Central memory CD8-positive, alpha-beta T cell (primary cell): ENCODE measurements at regions not wholly inside any gene's neighbourhood (a gene's known extent, or its start where the extent isn't known, plus 50 kb on each side); places are given as distances from the start of the nearest gene placed in this dataset.
"Not testable (repeated sequence)": the region's sequence is repeated elsewhere in the genome, so short reads cannot be mapped to it uniquely, and the experiment has no call there.

Source experiments
- ATAC-seq: fragments of 150-1000 bp; cut with Tn5 transposase; replicated peaks from 2 replicates; pipeline ENCODE4 v1.10.0; 2022; ENCODE audit warnings: mild to moderate bottlenecking, moderate FRiP score, moderate number of reproducible peaks; ENCODE audit not compliant: poor library complexity, severe bottlenecking; ENCODE audit errors: extremely low read depth
- DNase-seq, 2 donors: peaks; one replicate each; pipeline ENCODE4 v3.0.0; 2021; ENCODE audit warnings: low spot score in 2 of 2
- H3K27ac Mint-ChIP-seq: one replicate; pipeline ENCODE4 v1.8.0; 2022; ENCODE audit warnings: low read depth, mild to moderate bottlenecking, moderate library complexity, mixed read lengths
- H3K27me3 Mint-ChIP-seq: one replicate; pipeline ENCODE4 v1.8.0; 2022; ENCODE audit warnings: mixed read lengths
- H3K36me3 Mint-ChIP-seq: one replicate; pipeline ENCODE4 v1.8.0; 2022; ENCODE audit warnings: mild to moderate bottlenecking, moderate library complexity, mixed read lengths; ENCODE audit not compliant: insufficient read depth
- H3K4me1 Mint-ChIP-seq: one replicate; pipeline ENCODE4 v1.8.0; 2022; ENCODE audit warnings: mixed read lengths
- H3K4me3 Mint-ChIP-seq: one replicate; pipeline ENCODE4 v1.8.0; 2022; ENCODE audit warnings: mild to moderate bottlenecking, moderate library complexity, mixed read lengths
- H3K9me3 Mint-ChIP-seq: one replicate; pipeline ENCODE4 v1.8.0; 2022; ENCODE audit warnings: mixed read lengths

DNA sequence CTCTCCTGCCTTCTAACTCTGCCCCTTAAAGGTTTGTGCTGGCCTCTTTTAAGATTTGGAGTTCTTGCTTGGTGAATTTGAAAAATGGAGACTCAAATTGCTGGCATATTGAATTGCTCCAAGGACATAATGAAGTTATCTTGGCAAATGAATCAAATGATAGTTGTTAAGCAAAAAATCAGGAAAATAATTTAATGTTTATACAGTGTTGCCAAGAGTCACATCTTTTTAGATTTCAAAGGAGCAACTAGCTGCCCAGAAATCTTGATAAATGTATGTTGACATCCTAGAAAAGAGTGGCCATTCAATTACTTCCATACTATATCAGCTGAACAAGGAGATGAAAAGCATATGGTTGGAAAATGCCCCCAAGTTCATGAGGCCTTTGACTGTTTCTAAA is 610.0 kb upstream of the LCORL start:
- no peak overlapping the region for H3K27ac Mint-ChIP-seq
- no peaks in the 10 kb centered on the region for H3K27me3 Mint-ChIP-seq

DNA sequence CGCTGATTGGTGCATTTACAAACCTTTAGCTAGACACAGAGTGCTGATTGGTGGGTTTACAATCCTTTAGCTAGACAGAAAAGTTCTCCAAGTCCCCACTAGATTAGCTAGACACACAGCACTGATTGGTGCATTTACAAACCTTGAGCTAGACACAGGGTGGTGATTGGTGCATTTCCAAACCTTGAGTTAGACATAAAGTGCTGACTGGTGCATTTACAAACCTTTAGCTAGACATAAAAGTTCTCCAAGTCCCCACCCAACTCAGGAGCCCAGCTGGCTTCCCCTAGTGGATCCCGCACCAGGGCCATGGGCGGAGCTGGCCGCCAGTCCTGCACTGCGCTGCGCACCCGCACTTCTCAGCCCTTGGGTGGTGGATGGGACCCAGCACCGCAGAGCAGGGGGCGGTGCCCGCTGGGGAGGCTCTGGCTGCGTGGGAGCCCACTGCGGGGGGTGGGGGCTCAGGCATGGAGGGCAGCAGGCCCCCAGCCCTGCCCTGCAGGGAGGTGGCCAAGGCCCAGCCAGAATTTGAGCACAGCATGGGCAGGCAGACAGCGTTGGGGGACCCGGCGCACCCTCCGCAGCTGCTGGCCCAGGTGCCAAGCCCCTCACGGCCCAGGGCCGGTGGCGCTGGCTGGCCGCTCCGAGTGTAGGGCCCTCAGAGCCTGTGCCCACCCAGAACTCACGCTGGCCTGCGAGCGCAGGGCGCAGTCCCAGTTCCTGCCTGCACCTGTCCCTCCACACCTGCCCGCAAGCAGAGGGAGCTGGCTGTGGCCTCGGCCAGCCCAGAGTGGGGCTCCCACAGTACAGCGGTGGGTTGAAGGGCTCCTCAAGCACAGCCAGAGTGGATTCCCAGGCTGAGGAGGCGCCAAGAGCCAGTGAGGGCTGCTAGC is 608.9 kb upstream of the LCORL start:
- H3K4me3 Mint-ChIP-seq = no peak overlapping the region
- ATAC-seq = no peak
- DNase-seq = no peak
- no peaks in the 10 kb centered on the region for H3K4me1 Mint-ChIP-seq
- H3K36me3 Mint-ChIP-seq = no peaks in the 10 kb centered on the region
- no peaks in the 10 kb centered on the region for H3K9me3 Mint-ChIP-seq
- no peaks in the 10 kb centered on the region for H3K27me3 Mint-ChIP-seq
- no peak overlapping the region for H3K27ac Mint-ChIP-seq

More for the DNA sequence above, 610.0 kb upstream of the LCORL start:
- DNase-seq = no peak
- no peak for ATAC-seq
- no peaks in the 10 kb centered on the region for H3K36me3 Mint-ChIP-seq
- H3K4me3 Mint-ChIP-seq = no peak overlapping the region
- no peaks in the 10 kb centered on the region for H3K4me1 Mint-ChIP-seq
- H3K9me3 Mint-ChIP-seq = no peaks in the 10 kb centered on the region

DNA sequence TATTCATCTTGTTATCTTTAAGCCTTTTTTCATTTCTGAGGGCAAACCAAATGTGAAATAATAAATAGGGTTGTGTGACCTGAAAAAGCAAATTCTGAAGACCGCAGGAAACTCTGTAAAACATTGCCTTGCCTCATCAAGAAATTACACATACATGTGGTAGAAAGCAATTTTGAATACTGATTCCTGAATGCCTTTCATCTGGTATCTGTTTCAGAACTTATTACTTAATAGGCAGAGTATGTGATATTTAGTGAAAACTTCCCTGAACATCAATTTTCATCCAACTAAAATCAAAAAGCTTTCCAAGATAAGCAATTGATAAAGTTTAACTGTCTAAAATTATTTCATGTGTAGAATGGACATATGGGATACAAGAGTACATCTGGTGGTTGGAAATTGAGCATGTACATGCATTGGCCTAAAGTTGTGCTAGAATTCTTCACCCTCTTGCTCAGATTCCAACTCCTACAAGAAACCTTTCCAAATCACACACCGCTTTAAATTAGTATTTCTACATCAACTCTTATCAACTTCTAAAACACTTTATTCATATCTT is 606.0 kb upstream of the LCORL start:
- H3K4me3 Mint-ChIP-seq = no peak overlapping the region

DNA sequence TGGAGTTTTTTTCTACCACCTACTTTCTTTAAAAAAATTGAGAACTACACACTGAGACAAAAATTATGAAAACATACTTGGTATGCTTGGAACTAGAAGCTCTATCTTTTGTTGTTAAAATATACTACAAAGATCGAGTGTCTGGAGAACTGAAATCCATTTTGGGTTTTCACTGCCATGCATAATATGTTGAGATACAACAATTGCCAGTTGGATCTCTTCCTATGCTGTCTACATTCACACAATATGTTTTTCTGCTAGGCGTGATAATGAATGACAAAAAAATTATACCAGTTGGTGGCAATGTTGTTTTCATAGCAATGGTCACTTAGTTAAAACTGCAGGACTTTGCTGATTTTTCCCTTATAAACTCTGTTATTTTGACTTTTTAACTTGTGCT is 605.4 kb upstream of the LCORL start:
- Mint-ChIP-seq H3K27me3 (peaks cover 13% of the 10 kb centered on the region), H3K9me3 (peaks cover 7% of the 10 kb centered on the region), H3K27ac (no peak overlapping the region), H3K4me3 (no peak overlapping the region), H3K4me1 (no peaks in the 10 kb centered on the region), H3K36me3 (no peaks in the 10 kb centered on the region)
- no peak for DNase-seq
- ATAC-seq = no peak

More for the DNA sequence above, 606.0 kb upstream of the LCORL start:
- H3K9me3 Mint-ChIP-seq = peaks cover 7% of the 10 kb centered on the region
- no peak for ATAC-seq
- no peak overlapping the region for H3K27ac Mint-ChIP-seq
- no peak for DNase-seq
- peaks cover 13% of the 10 kb centered on the region for H3K27me3 Mint-ChIP-seq
- H3K4me1 Mint-ChIP-seq = no peaks in the 10 kb centered on the region
- no peaks in the 10 kb centered on the region for H3K36me3 Mint-ChIP-seq

DNA sequence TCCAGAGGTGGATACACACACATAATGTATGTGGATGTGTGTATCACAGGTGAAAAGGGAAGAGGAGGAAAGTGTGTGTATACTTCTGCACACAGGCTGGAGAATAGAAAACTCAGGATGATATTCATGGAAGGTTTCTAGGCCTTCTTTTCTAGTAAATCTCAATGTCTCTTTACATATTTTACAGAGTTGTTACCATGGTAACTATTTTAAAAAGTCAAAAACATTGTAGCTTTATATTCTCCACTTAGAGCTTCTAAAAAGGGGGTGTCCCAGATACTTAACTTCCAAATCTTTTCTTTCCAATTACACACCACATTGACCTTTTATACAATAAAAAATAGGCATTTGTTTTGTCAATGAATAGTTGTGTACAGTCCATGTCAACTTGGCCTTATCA is 604.8 kb upstream of the LCORL start:
- Mint-ChIP-seq H3K27ac (no peak overlapping the region), H3K36me3 (no peaks in the 10 kb centered on the region), H3K4me1 (no peaks in the 10 kb centered on the region), H3K9me3 (peaks cover 7% of the 10 kb centered on the region), H3K27me3 (peaks cover 13% of the 10 kb centered on the region), H3K4me3 (no peak overlapping the region)
- ATAC-seq (no peak), DNase-seq (no peak)

DNA sequence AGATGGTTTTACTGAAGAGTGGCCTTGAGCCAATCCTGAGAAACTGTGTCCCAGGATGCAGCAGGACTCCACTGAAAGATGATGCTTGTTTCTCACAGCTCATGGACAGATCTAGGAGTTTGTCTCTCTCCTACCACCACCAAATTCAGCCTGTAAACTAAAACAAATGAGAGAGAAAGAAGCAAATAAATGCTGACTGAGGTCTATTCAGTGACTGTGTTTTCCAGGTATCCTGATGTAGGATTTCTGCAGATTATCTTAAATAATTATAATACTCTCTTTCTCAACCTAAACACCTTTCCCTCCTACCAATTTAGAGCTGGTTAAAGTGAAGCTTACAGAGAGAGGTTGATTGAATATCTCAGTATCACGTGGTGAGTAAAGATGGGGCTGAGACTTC is 599.6 kb upstream of the LCORL start:
- ATAC-seq = no peak
- H3K27me3 Mint-ChIP-seq = peaks cover 25% of the 10 kb centered on the region

DNA sequence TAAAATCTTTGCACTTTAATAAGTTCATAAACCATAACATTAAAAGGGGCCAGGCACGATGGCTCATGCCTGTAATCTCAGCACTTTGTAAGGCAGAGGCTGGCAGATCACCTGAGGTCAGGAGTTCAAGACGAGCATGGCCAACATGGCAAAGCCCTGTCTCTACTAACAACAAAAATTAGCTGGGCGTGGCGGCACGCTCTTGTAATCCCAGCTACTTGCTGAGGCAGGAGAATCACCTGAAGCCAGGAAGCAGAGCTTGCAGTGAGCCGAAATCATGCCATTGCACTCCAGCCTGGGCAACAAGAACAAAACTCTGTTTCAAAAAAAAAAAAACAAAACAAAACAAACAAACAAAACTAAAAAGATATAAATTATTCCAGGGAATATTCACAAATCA is 595.2 kb upstream of the LCORL start:
- no peak overlapping the region for H3K4me3 Mint-ChIP-seq
- DNase-seq = no peak
- peaks cover 25% of the 10 kb centered on the region for H3K27me3 Mint-ChIP-seq
- H3K4me1 Mint-ChIP-seq = no peaks in the 10 kb centered on the region
- H3K36me3 Mint-ChIP-seq = no peaks in the 10 kb centered on the region
- H3K27ac Mint-ChIP-seq = no peak overlapping the region
- no peak for ATAC-seq
- H3K9me3 Mint-ChIP-seq = no peaks in the 10 kb centered on the region

More for the DNA sequence above, 599.6 kb upstream of the LCORL start:
- no peak for DNase-seq
- H3K36me3 Mint-ChIP-seq = no peaks in the 10 kb centered on the region
- no peak overlapping the region for H3K4me3 Mint-ChIP-seq
- peaks cover 7% of the 10 kb centered on the region for H3K9me3 Mint-ChIP-seq
- no peak overlapping the region for H3K27ac Mint-ChIP-seq
- H3K4me1 Mint-ChIP-seq = no peaks in the 10 kb centered on the region

DNA sequence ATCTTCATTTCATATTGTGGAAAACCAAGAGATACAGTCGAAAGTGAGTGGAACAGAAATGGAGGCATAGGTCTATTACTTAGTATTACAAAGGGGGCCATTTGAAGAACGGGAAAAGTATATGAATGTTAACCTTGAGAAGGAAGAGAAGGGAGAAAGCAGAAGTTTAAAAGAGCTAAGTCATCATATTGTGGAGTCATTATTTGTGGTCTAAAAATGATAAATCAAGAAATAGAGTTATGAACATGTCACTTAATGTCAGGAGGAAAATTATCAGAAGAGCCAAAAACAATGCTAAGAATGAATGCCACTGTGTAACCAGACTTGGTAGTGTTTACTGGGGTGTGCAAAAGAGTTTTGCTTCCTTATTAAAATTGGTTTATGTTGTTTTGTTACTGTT is 589.5 kb upstream of the LCORL start:
- ATAC-seq = no peak
- H3K4me3 Mint-ChIP-seq = no peak overlapping the region
- H3K36me3 Mint-ChIP-seq = no peaks in the 10 kb centered on the region
- H3K27me3 Mint-ChIP-seq = peaks cover 33% of the 10 kb centered on the region
- H3K4me1 Mint-ChIP-seq = no peaks in the 10 kb centered on the region
- peak overlapping the region; percentile 3 for H3K27ac Mint-ChIP-seq
- peaks cover 6% of the 10 kb centered on the region for H3K9me3 Mint-ChIP-seq
- no peak for DNase-seq

DNA sequence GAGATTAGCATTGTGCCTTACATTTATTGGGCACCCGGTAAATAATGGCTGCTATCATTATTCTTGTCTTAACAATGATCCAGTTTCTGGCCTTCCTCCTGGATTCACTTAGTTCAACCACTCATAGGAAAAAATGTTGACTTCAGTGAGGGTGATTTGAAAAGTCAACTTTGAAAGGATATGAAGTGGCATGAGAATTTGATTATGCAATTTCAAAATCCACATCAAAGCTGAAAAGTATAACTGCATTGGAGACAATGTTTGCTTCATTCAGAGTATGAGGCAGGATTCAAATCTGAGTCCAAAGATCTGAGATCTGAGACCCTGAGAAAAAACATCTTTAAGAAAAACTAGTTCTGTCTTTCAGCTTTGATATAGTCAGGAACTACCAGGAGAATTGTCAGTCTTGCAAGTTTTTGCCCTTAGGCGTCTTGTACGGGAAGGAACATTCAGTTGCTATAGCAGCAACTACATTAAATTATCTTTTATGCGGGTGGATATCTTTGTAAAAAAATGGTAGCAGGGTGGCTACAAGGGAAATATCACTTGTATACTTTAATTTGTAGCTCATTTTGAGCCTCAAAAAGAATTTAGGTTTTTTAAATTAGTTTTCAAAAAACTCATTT is 587.5 kb upstream of the LCORL start:
- no peak overlapping the region for H3K27ac Mint-ChIP-seq
- no peaks in the 10 kb centered on the region for H3K36me3 Mint-ChIP-seq
- no peak for ATAC-seq
- H3K4me1 Mint-ChIP-seq = no peaks in the 10 kb centered on the region
- peaks cover 30% of the 10 kb centered on the region for H3K27me3 Mint-ChIP-seq
- no peak overlapping the region for H3K4me3 Mint-ChIP-seq
- peaks cover 6% of the 10 kb centered on the region for H3K9me3 Mint-ChIP-seq
- no peak for DNase-seq

DNA sequence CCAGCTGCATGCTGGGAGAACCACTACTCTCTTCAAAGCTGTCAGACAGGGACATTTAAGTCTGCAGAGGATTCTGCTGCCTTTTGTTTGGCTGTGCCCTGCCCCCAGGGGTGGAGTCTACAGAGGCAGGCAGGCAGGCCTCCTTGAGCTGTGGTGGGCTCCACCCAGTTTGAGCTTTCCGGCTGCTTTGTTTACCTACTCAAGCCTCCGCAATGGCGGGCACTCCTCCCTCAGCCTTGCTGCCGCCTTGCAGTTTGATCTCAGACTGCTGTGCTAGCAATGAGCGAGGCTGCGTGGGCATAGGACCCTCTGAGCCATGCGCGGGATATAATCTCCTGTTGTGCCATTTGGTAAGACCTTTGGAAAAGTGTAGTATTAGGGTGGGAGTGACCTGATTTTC is 581.1 kb upstream of the LCORL start:
- ATAC-seq, DNase-seq, H3K27ac Mint-ChIP-seq, H3K9me3 Mint-ChIP-seq, H3K4me1 Mint-ChIP-seq, H3K36me3 Mint-ChIP-seq, H3K4me3 Mint-ChIP-seq: not testable (repeated sequence)
- peaks cover 43% of the 10 kb centered on the region for H3K27me3 Mint-ChIP-seq

DNA sequence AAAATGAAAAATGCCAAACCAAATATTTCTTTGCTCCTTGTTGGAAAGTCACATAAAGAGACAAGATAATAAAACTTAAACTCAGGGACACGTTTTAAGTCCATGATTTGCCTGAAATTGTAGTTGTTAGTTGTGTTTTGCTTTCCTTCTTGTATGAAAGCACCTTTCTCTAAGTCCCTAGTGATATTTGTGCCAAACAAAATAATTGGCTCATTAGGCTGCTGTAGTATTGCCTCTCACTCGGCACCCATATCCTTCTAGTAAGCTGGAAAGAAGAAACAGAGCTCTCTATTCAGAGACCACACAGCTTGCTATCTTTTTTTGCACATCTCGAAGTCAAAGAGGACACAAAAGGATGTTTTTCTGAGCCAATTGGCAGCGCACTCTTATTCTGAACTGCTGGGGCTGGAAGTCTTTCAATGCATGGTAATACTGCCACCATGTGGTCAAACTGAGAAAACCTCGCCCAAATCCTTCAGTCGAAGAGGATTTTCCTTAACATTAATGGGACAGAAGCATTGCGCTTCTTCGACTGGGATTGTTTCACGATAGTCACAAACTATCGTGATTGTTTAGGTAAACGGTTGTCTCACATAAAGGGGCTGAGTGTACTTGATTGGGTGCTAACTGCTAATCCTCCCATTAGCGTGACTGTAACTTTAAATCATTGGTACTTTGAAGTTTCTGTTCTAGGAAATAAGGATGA is 571.9 kb upstream of the LCORL start:
- ATAC-seq (peak; percentile 46), DNase-seq (peak; percentile 15 to 18)
- Mint-ChIP-seq H3K9me3 (no peaks in the 10 kb centered on the region), H3K4me1 (peaks cover 6% of the 10 kb centered on the region), H3K27me3 (peaks cover 29% of the 10 kb centered on the region), H3K36me3 (no peaks in the 10 kb centered on the region), H3K4me3 (no peak overlapping the region), H3K27ac (no peak overlapping the region)

DNA sequence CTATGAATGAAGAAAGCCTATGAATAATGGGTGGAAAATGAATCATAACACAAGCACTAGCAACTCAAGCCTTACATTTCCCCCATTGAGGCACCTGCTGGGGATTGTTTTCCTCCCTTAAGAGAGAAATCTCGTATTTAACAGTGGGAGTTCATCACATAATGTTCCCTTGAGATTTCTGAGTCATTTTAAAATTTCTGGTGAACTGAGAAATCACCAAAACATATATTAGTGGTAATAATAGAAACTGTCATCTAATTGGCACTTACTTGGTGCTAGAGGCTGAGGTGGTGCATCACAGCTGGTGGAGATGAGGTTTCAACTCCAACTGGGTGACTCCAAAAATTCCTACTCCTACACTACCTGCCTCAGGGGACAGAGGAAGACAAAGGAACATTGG is 561.3 kb upstream of the LCORL start:
- peaks cover 33% of the 10 kb centered on the region for H3K27me3 Mint-ChIP-seq
- no peak overlapping the region for H3K27ac Mint-ChIP-seq
- no peaks in the 10 kb centered on the region for H3K4me1 Mint-ChIP-seq
- no peak overlapping the region for H3K4me3 Mint-ChIP-seq
- ATAC-seq = no peak
- DNase-seq = no peak
- no peaks in the 10 kb centered on the region for H3K36me3 Mint-ChIP-seq
- no peaks in the 10 kb centered on the region for H3K9me3 Mint-ChIP-seq
